C4-2B (cell line): ENCODE measurements at regions not wholly inside any gene's neighbourhood (a gene's known extent, or its start where the extent isn't known, plus 50 kb on each side); places are given as distances from the start of the nearest gene placed in this dataset.

ENCODE experiments used
- CTCF ChIP-seq: fragments of 450-650 bp; conservative IDR thresholded peaks from 2 replicates; pipeline ENCODE4 v1.5.1; 2017; ENCODE audit warnings: mild to moderate bottlenecking
- ZFX ChIP-seq: fragments of 450-650 bp; IDR thresholded peaks from 2 replicates; pipeline ENCODE4 v1.6.1; 2017

GRCh38 chr10:94208315-94208714 is 154.4 kb downstream of the NOC3L start:
- TF ChIP-seq CTCF (no peak), ZFX (no peak)
